GM12878 (cell line): ENCODE measurements at regions not wholly inside any gene's neighbourhood (a gene's known extent, or its start where the extent isn't known, plus 50 kb on each side); places are given as distances from the start of the nearest gene placed in this dataset.

Source experiments
- ATAC-seq: fragments of 200-7000 bp; cut with Tn5 transposase; 3 replicates; pipeline ENCODE4 v1.9.1; 2020; ENCODE audit warnings: mild to moderate bottlenecking, moderate library complexity
- BruUV-seq: library from RNA; stranded (reverse); fragments of 400-500 nt; replicated peaks from 2 replicates; lab custom pipeline; 2021; lab: Mats Ljungman, UMichigan
- CTCF ChIA-PET: fragments of 300-600 bp; sonication (Branson Sonifier 250); formaldehyde crosslinking; extraction: SDS; loops from one replicate; lab custom pipeline; 2021; ENCODE audit warnings: inconsistent platforms; lab: Yijun Ruan, JAX
- POLR2A ChIA-PET: fragments of 350-600 bp; formaldehyde crosslinking; extraction: SDS; loops from one replicate; lab custom pipeline; 2021; ENCODE audit warnings: inconsistent platforms; lab: Charles Lee
- RAD21 ChIA-PET: fragments of 300-600 bp; sonication (Branson Sonifier 250); formaldehyde crosslinking; loops from one replicate; lab custom pipeline; 2023; ENCODE audit warnings: antibody characterized with exemption; ENCODE audit not compliant: unreplicated experiment; lab: Charles Lee
- SMC1A ChIA-PET: fragments of 300-600 bp; sonication (Branson Sonifier 250); formaldehyde crosslinking; loops from one replicate; lab custom pipeline; 2023; ENCODE audit not compliant: unreplicated experiment, uncharacterized antibody; lab: Charles Lee
- DNase-seq: peaks from one replicate; pipeline ENCODE4 v3.0.0-alpha.2; 2011; ENCODE audit warnings: low read depth, low spot score
- FAIRE-seq: peaks from 3 replicates; lab custom pipeline; 2011; peaks lifted over from hg19 to GRCh38; lab: Jason Lieb, UNC
- H2AFZ ChIP-seq: 2 replicates; pipeline ENCODE4 v1.6.0; 2011; ENCODE audit warnings: low read depth, low read length, control low read depth; ENCODE audit not compliant: control insufficient read depth
- H3K27ac ChIP-seq: 2 replicates; pipeline ENCODE4 v1.5.1; 2011; ENCODE audit warnings: control low read depth; ENCODE audit not compliant: control insufficient read depth, insufficient read depth
- H3K27me3 ChIP-seq, 2 experiments: replicated peaks in 1 of 2; 2 replicates each; pipeline versions ENCODE4 v1.6.0 to v1.6.1; 2011; ENCODE audit warnings: low read length in 1 of 2; ENCODE audit not compliant: control insufficient read depth in 2 of 2, insufficient read depth in 2 of 2
- H3K36me3 ChIP-seq, 2 experiments: 2 replicates each; pipeline ENCODE4 v1.5.1; 2011; ENCODE audit warnings: low read length in 1 of 2; ENCODE audit not compliant: control insufficient read depth in 2 of 2, insufficient read depth in 2 of 2
- H3K4me1 ChIP-seq: 2 replicates; pipeline ENCODE4 v1.6.1; 2011; ENCODE audit warnings: mild to moderate bottlenecking, low read length, moderate library complexity, mixed read lengths; ENCODE audit not compliant: control insufficient read depth, insufficient read depth
- H3K4me2 ChIP-seq: 2 replicates; pipeline ENCODE4 v1.6.0; 2011; ENCODE audit warnings: control low read depth; ENCODE audit not compliant: control insufficient read depth, insufficient read depth
- H3K4me3 ChIP-seq: fragments of 200-600 bp; sonication (generic); 2 replicates; pipeline ENCODE4 v1.5.1; 2016
- H3K79me2 ChIP-seq: 2 replicates; pipeline ENCODE4 v1.6.0; 2011; ENCODE audit warnings: low read length; ENCODE audit not compliant: control insufficient read depth, insufficient read depth
- H3K9ac ChIP-seq: 2 replicates; pipeline ENCODE4 v1.8.0; 2011; ENCODE audit warnings: low read length, control low read depth, mixed read lengths; ENCODE audit not compliant: control insufficient read depth, insufficient read depth
- H3K9me3 ChIP-seq: replicated peaks from 3 replicates; pipeline ENCODE4 v1.5.1; 2011; ENCODE audit warnings: mild to moderate bottlenecking, low read length; ENCODE audit not compliant: control insufficient read depth, insufficient read depth
- H4K20me1 ChIP-seq: 2 replicates; pipeline ENCODE4 v1.6.0; 2011; ENCODE audit not compliant: control insufficient read depth, insufficient read depth
- CBFB ChIP-seq: IDR thresholded peaks from 2 replicates; pipeline ENCODE4 v1.6.1; 2016; ENCODE audit warnings: antibody characterized with exemption, low read depth
- CBX5 ChIP-seq: sonication (generic); IDR thresholded peaks from 2 replicates; pipeline ENCODE4 v1.6.1; 2016; ENCODE audit warnings: low read depth, moderate library complexity, mild to moderate bottlenecking, inconsistent platforms
- ESRRA ChIP-seq: IDR thresholded peaks from 2 replicates; pipeline ENCODE4 v1.6.1; 2012; ENCODE audit warnings: mild to moderate bottlenecking, low read length, improper control_type of control experiment
- JUND ChIP-seq: IDR thresholded peaks from 2 replicates; pipeline ENCODE4 v1.6.1; 2012; ENCODE audit warnings: low read depth, mild to moderate bottlenecking, low read length, improper control_type of control experiment, moderate library complexity
- MTA2 ChIP-seq: fragments of 450-650 bp; IDR thresholded peaks from 2 replicates; pipeline ENCODE4 v1.6.1; 2016; ENCODE audit warnings: low read depth, mild to moderate bottlenecking, moderate library complexity
- MXI1 ChIP-seq: fragments of 150-350 bp; IDR thresholded peaks from 2 replicates; pipeline ENCODE4 v1.6.1; 2011; ENCODE audit warnings: low read depth, mild to moderate bottlenecking, inconsistent platforms, low read length, improper control_type of control experiment
- NR2C1 ChIP-seq: fragments of 450-650 bp; IDR thresholded peaks from 2 replicates; pipeline ENCODE4 v1.6.1; 2017; ENCODE audit warnings: antibody characterized with exemption, mild to moderate bottlenecking, moderate library complexity
- TCF3 ChIP-seq: IDR thresholded peaks from 2 replicates; pipeline ENCODE4 v1.6.1; 2012; ENCODE audit warnings: low read depth, mild to moderate bottlenecking, low read length, borderline replicate concordance; ENCODE audit not compliant: insufficient read depth
- TCF7 ChIP-seq: IDR thresholded peaks from 2 replicates; pipeline ENCODE4 v1.6.1; 2014; ENCODE audit warnings: antibody characterized with exemption, borderline replicate concordance
- WGBS: methylation state at CpG from one replicate; pipeline ENCODE4 v1.1.6; 2016; ENCODE audit warnings: low lambda C conversion rate; ENCODE audit not compliant: insufficient replicate concordance, insufficient coverage; ENCODE audit errors: missing lambda C conversion rate; 5-methylcytosine and 5-hydroxymethylcytosine counted together
- in situ Hi-C: fragments of 300-500 bp; cut with MboI; formaldehyde crosslinking; loops from 9 replicates; pipeline ENCODE4 v1.14.3; 2018; ENCODE audit warnings: mixed read lengths
- intact Hi-C: fragments of 100-400 bp; cut with micrococcal nuclease; formaldehyde crosslinking; loops from one replicate; pipeline ENCODE4 v1.14.2; 2022; ENCODE audit not compliant: unreplicated experiment
- TF ChIP-seq, protein P1 (sequence below): fragments of 450-650 bp; IDR thresholded peaks from 2 replicates; pipeline ENCODE4 v1.6.1; 2017; ENCODE audit warnings: low read depth, mild to moderate bottlenecking, moderate library complexity

DNA sequence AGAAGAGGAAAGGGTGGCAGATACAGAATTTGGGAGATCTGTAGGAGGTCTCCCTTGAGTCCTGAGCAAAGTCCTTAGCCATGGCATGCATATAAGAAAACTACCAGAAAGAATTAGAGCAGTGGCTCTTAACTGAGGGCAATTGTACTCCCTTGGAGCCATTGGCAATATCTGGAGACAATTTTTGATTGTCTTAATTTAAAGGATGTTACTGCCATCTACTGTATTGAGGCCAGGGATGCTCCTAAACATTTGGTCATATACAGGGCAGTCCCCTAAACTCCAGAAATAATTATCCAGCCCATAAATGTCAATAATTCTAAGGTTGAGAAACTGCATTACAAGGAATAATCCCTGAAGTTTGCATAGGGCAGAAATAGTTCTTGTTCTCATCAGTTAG is 136.4 kb upstream of the ODAD2 start (continued):
- TF ChIP-seq CBX5 (no peak), NR2C1 (no peak), MTA2 (no peak), TCF3 (no peak), MXI1 (no peak), TCF7 (no peak), ESRRA (no peak)
- TF ChIP-seq, all 136 proteins: peak for 0

DNA sequence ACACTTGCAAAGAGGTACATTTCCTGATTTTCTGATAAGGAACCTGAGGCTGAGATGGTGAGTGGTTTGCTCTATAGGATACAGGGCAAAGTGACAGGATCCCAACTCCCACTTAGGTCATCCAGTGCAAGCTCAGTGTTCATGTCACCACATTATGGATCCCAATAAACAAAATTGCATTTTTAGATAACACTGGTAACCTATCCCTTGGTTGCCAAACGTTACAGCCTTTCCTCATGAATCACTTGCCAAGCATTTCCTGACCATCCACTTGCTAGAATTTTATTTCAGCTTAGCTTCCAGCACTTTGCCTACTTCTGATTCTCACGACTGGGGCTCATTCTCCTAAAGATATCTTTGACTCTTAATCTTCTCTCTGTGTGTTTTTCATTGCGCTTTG is 131.4 kb upstream of the ODAD2 start:
- 19% methylated on average over 3 of the region's 3 CpGs for WGBS
- Histone ChIP-seq H3K79me2 (no peaks in the 10 kb centered on the region), H3K4me1 (no peaks in the 10 kb centered on the region), H3K9me3 (no peaks in the 10 kb centered on the region), H3K4me3 (no peak overlapping the region), H3K36me3 (no peaks in the 10 kb centered on the region), H2AFZ (no peak overlapping the region), H3K9ac (no peak overlapping the region), H4K20me1 (no peaks in the 10 kb centered on the region), H3K4me2 (no peak overlapping the region), H3K27ac (no peak overlapping the region), H3K27me3 (no peaks in the 10 kb centered on the region)
- no TSS peak for BruUV-seq
- TF ChIP-seq, protein P1, sequence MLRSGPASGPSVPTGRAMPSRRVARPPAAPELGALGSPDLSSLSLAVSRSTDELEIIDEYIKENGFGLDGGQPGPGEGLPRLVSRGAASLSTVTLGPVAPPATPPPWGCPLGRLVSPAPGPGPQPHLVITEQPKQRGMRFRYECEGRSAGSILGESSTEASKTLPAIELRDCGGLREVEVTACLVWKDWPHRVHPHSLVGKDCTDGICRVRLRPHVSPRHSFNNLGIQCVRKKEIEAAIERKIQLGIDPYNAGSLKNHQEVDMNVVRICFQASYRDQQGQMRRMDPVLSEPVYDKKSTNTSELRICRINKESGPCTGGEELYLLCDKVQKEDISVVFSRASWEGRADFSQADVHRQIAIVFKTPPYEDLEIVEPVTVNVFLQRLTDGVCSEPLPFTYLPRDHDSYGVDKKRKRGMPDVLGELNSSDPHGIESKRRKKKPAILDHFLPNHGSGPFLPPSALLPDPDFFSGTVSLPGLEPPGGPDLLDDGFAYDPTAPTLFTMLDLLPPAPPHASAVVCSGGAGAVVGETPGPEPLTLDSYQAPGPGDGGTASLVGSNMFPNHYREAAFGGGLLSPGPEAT = no peak
- no peak for TF ChIP-seq JUND
- no peak for TF ChIP-seq CBFB
- ChIA-PET SMC1A (interaction anchor here (1.7 kb wide), 1 partner anchor 9 kb away, joined by 4 read pairs; no protein-coding TSS in a partner anchor), CTCF (no interaction called here), POLR2A (no interaction called here), RAD21 (no interaction called here)
- ATAC-seq = no peak
- in situ Hi-C loops (no loop called here), intact Hi-C loops (no loop called here)
- FAIRE-seq = no peak
- no peak for DNase-seq
